ENCODE measurements at regions not wholly inside any gene's neighbourhood (a gene's known extent, or its start where the extent isn't known, plus 50 kb on each side); places are given as distances from the start of the nearest gene placed in this dataset.
"Not testable (repeated sequence)": the region's sequence is repeated elsewhere in the genome, so short reads cannot be mapped to it uniquely, and the experiment has no call there.

DNA sequence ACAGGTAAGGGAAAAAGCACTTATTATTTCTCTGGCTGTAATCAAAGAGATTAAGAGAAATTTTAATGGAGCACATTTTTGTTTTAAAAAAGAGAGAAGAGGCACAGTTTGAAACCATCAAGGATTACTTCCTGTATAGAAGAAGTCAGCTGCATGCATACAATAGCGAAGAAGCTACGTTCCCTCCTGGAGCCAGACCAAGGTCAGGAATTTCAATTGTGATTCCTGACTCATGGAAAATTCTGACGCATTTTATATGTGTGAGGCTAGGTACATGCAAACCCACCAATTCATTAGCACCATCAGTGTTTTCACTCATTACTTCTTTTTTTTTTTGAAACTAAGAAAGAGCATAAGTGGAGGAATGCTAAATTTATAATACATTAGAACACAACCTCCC lies 232.7 kb upstream of the SGK1 start:
- DNase-seq, result no peak

GRCh38 chr6:134549854-134550253 lies 231.9 kb upstream of the SGK1 start:
- no peak for DNase-seq

DNA sequence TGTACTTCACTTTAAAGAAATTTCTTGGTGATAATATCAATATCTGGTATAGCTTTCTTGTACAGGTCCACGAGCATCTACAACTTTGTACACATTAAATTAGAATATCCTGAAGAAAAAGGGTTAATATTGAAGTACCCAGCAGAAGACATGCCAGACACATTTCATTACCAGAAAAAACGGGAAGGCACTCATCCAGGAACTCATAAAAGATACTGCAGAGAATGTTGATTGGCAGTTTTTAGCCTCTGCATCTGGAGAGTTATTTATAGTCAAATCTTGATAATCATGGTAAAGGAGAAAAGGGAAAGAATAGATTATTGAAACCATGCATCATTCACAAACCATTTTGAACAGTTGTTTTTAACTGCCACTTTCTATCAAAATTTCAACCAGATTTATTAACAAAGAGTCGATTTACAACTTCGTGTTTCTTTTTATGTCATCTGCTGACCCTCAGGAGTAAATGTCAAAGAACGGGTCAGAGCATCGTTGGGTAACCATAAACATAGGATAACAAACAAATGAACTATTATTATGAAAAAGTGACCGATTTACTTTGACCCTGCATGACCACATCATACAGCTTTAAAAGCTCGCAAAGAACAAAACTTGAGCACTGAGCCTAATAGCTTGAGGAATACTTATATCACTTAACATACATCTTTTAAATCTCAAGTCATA lies 229.2 kb upstream of the SGK1 start:
- no peak for DNase-seq

DNA sequence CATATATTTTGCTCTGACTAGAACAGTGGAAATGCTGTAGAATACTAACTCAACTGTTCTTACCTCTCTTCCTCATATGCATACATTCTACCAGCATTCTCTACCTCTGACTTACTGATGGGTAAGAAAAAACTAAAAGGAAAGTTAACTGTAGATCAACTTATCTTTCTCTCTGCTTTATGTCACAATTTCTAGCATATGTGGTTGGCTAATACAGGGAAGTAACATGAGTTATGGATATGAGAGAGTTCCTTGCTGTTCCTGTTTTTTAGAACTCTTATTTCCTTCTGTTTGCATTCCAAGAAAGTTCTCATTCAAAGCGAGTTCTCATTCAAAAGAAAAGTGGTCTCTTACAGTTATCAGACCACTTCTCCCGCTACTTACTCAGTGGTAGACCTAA lies 226.8 kb upstream of the SGK1 start:
- no peak for DNase-seq

- DNase-seq, result no peak
These were observed 225.2 kb upstream of the SGK1 start for GRCh38 chr6:134543128-134543527.

- DNase-seq, result no peak
These were observed 223.1 kb upstream of the SGK1 start for GRCh38 chr6:134541001-134541400.

- DNase-seq, result no peak
These were observed 222.0 kb upstream of the SGK1 start for GRCh38 chr6:134539865-134540323.

DNA sequence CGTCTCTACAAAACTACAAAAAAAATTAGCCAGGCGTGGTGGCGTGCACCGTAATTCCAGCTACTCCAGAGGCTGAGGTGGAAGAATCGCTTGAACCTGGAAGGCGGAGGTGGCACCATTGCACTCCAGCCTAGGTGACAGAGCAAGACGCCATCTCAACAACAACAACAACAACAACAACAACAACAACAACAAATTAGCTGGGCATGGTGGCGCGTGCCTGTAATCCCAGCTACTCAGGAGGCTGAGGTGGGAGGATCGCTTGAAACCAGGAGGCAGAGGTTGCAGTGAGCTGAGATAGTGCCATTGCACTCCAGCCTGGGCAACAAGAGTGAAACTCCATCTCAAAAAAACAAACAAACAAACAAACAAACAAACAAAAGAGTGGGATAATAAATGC lies 219.9 kb upstream of the SGK1 start:
- DNase-seq, result not testable (repeated sequence)

DNA sequence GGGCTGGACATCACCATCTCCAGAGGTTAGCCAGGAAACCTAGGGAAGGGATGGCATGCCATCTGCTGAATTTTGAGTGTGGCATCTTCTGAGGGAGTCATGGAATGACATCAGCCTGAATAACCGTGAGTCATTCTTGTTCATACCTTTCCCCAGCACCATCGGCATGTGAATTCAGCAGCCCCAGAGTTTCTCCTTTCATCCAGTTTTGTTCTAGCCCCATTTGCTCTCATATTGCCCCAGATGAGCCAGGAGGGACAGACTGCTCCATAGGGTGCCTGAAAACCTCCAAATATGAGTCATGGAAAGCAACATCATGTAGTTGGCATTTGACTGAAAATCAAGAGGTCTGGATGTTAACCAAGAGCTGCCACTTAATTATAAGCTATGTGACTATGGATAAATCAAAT lies 219.2 kb upstream of the SGK1 start:
- no peak for DNase-seq

DNA sequence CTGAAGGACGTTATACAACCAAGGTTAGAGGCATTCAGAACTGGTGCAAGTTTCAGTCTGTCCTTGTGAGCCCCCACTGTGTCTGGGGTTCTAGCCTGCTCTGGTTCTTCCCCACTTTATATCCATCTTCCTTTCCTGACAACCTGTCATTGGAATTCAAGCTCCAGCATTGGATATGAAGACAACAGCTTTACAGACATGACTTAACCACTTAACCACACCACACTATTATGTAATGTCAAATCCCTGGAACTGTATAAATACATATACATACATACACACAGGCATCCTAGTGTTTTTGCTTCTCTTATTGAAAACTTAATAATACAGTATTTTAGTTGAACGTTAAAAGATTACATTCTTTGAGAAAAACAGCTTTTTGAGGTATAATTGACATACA lies 217.9 kb upstream of the SGK1 start:
- no peak for DNase-seq

GRCh38 chr6:134534708-134535149 lies 216.8 kb upstream of the SGK1 start:
- DNase-seq, result no peak

DNA sequence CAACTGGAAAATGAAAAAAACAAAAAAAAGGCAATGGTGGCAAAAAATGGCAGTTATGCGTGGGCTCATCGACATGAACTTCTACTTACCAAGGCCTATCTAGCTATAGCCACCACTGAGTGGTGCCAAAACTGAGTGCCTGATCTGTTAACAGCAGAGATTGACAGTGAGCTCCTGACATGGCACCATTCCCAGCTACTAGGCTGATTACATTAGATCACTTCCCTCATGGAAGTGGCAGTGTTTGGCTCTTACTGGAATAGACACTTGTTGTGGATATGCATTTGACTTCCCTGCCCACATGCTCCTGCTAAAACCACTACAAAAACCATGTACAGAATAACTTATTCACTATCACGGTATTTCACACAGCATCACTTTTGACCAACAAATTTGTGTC lies 216.1 kb upstream of the SGK1 start:
- no peak for DNase-seq

- no peak for DNase-seq
These were observed 215.0 kb upstream of the SGK1 start for GRCh38 chr6:134532694-134533624.

GRCh38 chr6:134531611-134532010 lies 213.7 kb upstream of the SGK1 start:
- DNase-seq, result no peak

GRCh38 chr6:134531188-134531551 lies 213.3 kb upstream of the SGK1 start:
- no peak for DNase-seq

GRCh38 chr6:134529921-134530320 lies 212.0 kb upstream of the SGK1 start:
- no peak for DNase-seq

DNA sequence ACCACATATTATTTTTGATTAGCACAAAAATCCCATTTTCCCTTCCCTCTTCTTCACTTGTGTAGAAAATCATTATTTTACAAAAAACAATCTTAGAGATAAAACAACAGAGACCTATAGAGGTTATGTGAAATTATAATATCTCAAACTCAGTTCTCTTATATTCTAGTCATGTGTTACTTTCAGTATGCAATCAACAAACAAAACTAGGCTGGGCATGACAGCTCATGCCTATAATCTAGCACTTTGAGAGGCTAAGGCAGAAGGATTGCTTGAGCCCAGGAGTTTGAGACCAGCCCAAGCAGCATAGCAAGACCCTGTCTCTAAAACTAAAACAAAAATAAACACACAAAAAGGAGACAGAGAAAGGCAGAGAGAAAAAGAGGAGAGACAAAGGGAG lies 211.4 kb upstream of the SGK1 start:
- DNase-seq, result no peak

- no peak for DNase-seq
These were observed 209.3 kb upstream of the SGK1 start for GRCh38 chr6:134527108-134527787.

DNA sequence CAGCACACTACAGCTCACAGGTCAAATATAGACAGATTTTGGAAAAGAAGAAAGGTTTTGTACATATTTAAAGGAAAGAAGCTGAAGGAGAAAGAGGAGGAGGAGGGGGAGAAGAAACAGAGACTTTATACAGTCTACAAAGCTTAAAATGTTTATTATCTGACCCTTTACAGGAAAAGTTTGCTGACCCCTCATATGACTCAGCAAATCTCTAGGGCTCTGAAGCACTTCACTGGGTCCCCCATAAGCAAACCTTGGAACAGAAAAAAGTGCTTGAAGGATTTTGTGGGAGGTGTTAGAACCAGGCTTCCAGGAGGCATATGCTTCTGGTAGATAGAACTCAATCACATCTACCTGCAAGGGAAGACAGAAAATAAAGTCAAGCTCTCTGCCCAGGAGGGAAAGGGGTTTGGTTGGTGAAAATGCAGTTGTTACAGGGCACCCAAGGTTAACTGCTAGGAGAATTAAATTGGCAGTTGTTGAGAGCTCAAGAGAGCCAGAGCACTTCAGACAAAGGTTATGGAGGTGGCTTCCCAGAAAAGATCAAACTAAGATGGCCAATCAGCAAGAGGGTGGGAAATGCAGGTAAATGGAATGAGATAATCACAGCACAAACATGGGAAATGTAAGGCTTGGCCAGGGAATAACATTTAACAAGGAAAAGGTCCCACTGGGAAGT lies 207.4 kb upstream of the SGK1 start:
- DNase-seq, result no peak

- no peak for DNase-seq
These were observed 206.2 kb upstream of the SGK1 start for GRCh38 chr6:134523903-134524650.

DNA sequence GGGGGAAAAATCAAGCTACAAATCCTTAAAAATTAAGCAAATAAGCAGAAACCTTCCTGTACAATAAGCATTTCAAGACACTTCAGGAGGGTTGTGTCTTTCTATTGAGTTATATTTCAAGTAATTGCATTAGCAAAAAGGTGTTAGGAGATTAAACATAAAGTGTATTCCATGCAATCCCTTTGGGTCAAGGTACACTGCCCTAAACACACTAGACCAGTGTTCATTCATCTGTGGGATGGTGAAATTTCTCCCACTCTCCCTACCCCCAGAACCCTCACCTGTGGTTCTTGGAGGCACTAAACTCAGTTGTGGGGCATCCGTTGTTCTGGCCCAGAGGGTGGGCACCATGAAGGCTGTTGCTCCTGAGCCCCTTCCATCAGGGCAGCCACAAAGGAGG lies 205.1 kb upstream of the SGK1 start:
- no peak for DNase-seq

DNA sequence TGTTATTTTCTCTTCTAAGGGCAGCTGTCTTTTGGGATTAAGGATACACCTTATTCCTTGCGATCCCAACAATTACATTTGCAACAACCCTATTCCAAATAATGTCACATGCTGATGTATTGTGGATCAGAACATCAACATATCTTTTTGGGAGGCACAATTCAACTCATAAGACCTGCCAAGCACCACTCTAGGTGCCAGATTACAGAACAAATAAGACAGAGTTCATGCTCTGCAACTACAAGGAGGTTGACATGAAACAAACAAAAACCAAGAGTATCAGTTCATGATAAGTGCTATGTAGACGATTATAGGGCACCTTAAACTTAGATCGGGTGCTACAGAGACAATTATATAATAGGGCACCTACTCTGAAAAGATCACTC lies 203.2 kb upstream of the SGK1 start:
- no peak for DNase-seq

Measured in left hindlimb (tissue), 1 donor.